Mesendoderm (in vitro differentiated cells): ENCODE measurements at regions not wholly inside any gene's neighbourhood (a gene's known extent, or its start where the extent isn't known, plus 50 kb on each side); places are given as distances from the start of the nearest gene placed in this dataset.

Source experiments
- DNase-seq: peaks from one replicate; pipeline ENCODE4 v3.0.0; 2013
- H2AK5ac ChIP-seq: 2 replicates; pipeline ENCODE4 v1.6.1; 2013; ENCODE audit warnings: low read length, inconsistent platforms
- H2BK120ac ChIP-seq: 2 replicates; pipeline ENCODE4 v1.6.1; 2013; ENCODE audit warnings: low read depth, mild to moderate bottlenecking, low read length, moderate library complexity, mixed read lengths
- H2BK15ac ChIP-seq: replicated peaks from 2 replicates; pipeline ENCODE4 v1.6.1; 2013; ENCODE audit warnings: low read depth, mild to moderate bottlenecking, moderate library complexity
- H2BK5ac ChIP-seq: 2 replicates; pipeline ENCODE4 v1.6.1; 2013; ENCODE audit warnings: low read length, inconsistent platforms
- H3K18ac ChIP-seq: 2 replicates; pipeline ENCODE4 v1.6.1; 2013; ENCODE audit warnings: mild to moderate bottlenecking, low read length, mixed read lengths
- H3K23ac ChIP-seq: one replicate; pipeline ENCODE4 v1.6.1; 2013; ENCODE audit warnings: low read length
- H3K27ac ChIP-seq: 2 replicates; pipeline ENCODE4 v1.5.1; 2013; ENCODE audit warnings: low read depth, mild to moderate bottlenecking, inconsistent platforms, low read length, moderate library complexity
- H3K27me3 ChIP-seq: 2 replicates; pipeline ENCODE4 v1.6.1; 2013; ENCODE audit warnings: low read length, control low read depth, mild to moderate bottlenecking, inconsistent platforms; ENCODE audit not compliant: insufficient read depth, poor library complexity
- H3K36me3 ChIP-seq: 2 replicates; pipeline ENCODE4 v1.6.1; 2013; ENCODE audit warnings: low read length, inconsistent platforms; ENCODE audit not compliant: control insufficient read depth, insufficient read depth
- H3K4ac ChIP-seq: one replicate; pipeline ENCODE4 v1.6.1; 2013; ENCODE audit warnings: low read depth, mild to moderate bottlenecking, low read length, moderate library complexity
- H3K4me1 ChIP-seq: 2 replicates; pipeline ENCODE4 v1.6.1; 2013; ENCODE audit warnings: low read depth, low read length, inconsistent platforms; ENCODE audit not compliant: control insufficient read depth
- H3K4me2 ChIP-seq: 2 replicates; pipeline ENCODE4 v1.6.1; 2013; ENCODE audit warnings: low read length
- H3K4me3 ChIP-seq: 2 replicates; pipeline ENCODE4 v1.5.1; 2013; ENCODE audit warnings: mild to moderate bottlenecking, low read length
- H3K56ac ChIP-seq: one replicate; pipeline ENCODE4 v1.6.1; 2013; ENCODE audit warnings: low read length
- H3K79me1 ChIP-seq: 2 replicates; pipeline ENCODE4 v1.6.1; 2013; ENCODE audit warnings: low read length, inconsistent platforms
- H3K79me2 ChIP-seq: 2 replicates; pipeline ENCODE4 v1.6.1; 2013; ENCODE audit warnings: mild to moderate bottlenecking, low read length; ENCODE audit not compliant: control insufficient read depth, insufficient read depth
- H3K9ac ChIP-seq: 2 replicates; pipeline ENCODE4 v1.6.1; 2013; ENCODE audit warnings: low read length, inconsistent platforms
- H4K5ac ChIP-seq: one replicate; pipeline ENCODE4 v1.6.1; 2013; ENCODE audit warnings: low read length
- H4K8ac ChIP-seq: one replicate; pipeline ENCODE4 v1.6.1; 2013; ENCODE audit warnings: low read depth, mild to moderate bottlenecking, control low read depth, low read length, moderate library complexity
- WGBS: extraction: QIAGEN DNeasy Blood & Tissue Kit; methylation state at CpG from one replicate; pipeline ENCODE4 v1.1.7; 2013; ENCODE audit warnings: low lambda C conversion rate, missing lambda C conversion rate; ENCODE audit not compliant: insufficient coverage; ENCODE audit errors: extremely low coverage; 5-methylcytosine and 5-hydroxymethylcytosine counted together

DNA sequence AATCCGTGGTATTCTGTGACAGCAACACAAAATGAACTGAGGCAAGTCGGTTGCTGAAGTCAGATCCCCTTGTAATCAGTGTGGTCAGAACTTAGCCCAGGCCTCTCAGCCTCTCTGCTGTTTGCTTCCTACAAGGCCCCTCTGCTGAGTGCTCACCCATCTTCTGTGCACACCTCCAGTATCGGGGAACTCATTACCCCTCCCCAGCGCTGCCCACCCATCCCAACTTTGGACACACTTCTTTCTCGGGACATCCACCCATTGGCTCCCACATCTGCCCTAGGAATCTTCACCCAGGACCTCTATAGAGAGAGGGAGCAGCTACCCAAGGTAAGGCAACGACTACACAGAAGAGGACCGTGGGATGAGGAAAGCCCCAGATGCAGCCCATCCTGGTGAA lies 217.5 kb downstream of the MATN1 start:
- Histone ChIP-seq H2AK5ac (no peak overlapping the region), H2BK120ac (no peak overlapping the region), H3K23ac (no peak overlapping the region), H3K18ac (no peak overlapping the region), H4K5ac (no peak overlapping the region), H3K79me2 (no peaks in the 10 kb centered on the region), H3K27me3 (no peaks in the 10 kb centered on the region), H3K36me3 (no peaks in the 10 kb centered on the region), H3K4me2 (no peak overlapping the region), H3K27ac (no peak overlapping the region), H3K4ac (no peak overlapping the region), H4K8ac (no peak overlapping the region), H3K9ac (no peak overlapping the region), H3K56ac (no peak overlapping the region), H2BK15ac (no peak overlapping the region), H3K4me3 (no peak overlapping the region), H3K4me1 (no peaks in the 10 kb centered on the region), H3K79me1 (no peaks in the 10 kb centered on the region), H2BK5ac (no peak overlapping the region)
- no peak for DNase-seq
- no CpG with 5 or more reads among the region's 7 CpGs for WGBS

DNA sequence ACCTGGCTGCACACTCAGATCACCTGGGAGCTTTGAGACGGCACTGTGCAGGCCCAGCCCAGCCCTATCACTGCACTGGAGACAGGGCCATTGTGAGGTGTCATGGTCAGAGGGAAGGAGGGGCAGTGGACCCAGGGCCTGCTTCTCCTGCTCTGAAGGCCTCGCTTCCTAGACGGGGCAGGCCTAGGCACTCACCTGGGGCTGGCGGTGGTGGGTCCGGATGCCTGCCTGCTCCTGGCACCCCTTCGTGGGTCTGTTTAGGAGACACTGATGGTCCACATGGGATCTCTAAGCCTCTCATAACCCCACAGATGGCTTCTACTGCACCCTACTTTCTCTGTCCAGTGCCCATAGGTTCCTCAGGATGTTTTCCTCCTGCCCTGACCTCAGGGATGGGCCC lies 230.9 kb downstream of the MATN1 start:
- no peaks in the 10 kb centered on the region for H3K4me1 ChIP-seq
- H3K36me3 ChIP-seq = no peaks in the 10 kb centered on the region
- no peaks in the 10 kb centered on the region for H3K27me3 ChIP-seq
- no peak overlapping the region for H4K8ac ChIP-seq
- H2AK5ac ChIP-seq = no peak overlapping the region
- H3K4ac ChIP-seq = no peak overlapping the region
- H3K79me2 ChIP-seq = no peaks in the 10 kb centered on the region
- H2BK5ac ChIP-seq = no peak overlapping the region
- no peak overlapping the region for H4K5ac ChIP-seq
- H3K9ac ChIP-seq = no peak overlapping the region
- WGBS = no CpG with 5 or more reads among the region's 6 CpGs
- H3K4me2 ChIP-seq = no peak overlapping the region
- no peak overlapping the region for H2BK120ac ChIP-seq
- no peak overlapping the region for H3K18ac ChIP-seq
- H3K23ac ChIP-seq = no peak overlapping the region
- no peak overlapping the region for H3K56ac ChIP-seq
- no peaks in the 10 kb centered on the region for H3K79me1 ChIP-seq
- no peak overlapping the region for H2BK15ac ChIP-seq
- H3K27ac ChIP-seq = no peak overlapping the region
- H3K4me3 ChIP-seq = no peak overlapping the region
- DNase-seq = no peak

DNA sequence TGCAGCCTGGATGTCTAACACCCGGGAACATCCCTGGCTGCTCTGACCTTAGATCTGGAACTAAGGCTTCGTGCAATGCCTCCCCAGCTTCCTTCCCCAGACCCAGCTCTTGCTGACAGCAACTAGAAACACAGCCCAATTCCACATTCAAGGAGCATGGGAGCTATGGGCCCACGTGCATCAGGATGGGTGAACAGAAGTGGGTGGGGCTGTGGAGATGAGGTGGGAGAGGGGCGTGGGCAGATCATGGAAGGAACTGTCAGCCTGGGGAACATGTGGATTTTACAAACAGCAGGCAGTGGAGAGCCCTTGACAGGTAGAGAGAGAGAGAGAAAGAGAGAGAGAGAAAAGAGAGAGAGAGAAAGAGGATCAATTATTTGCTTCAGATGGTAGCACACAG lies 231.6 kb downstream of the MATN1 start:
- H3K4me2 ChIP-seq = no peak overlapping the region
- WGBS = no CpG with 5 or more reads among the region's 4 CpGs

DNA sequence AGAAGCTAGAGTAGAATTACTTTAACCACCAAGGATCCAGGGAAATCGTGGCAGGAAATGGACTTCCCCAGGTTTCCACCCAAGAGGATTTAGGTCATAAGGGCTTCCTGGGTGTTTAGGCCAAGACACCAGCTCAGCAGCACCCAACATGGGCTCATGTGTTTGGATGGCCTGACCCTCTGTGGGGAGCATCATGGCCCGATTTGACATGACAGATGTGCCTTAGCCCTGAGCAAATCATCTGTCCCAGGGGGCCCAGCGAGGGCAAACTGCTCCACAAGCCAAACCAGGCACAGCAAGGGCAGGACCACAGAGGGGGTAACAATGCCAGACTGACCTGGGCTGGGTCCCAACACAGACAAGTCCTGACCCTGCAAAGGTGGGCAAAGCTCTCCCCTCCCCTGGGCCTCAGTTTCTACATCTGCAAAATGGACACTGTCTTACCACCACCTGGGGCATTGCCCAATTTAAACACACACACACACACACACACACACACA lies 232.8 kb downstream of the MATN1 start:
- DNase-seq = no peak
- no peak overlapping the region for H3K56ac ChIP-seq
- H3K79me1 ChIP-seq = no peaks in the 10 kb centered on the region
- no peak overlapping the region for H4K5ac ChIP-seq
- H3K4me1 ChIP-seq = no peaks in the 10 kb centered on the region
- no peak overlapping the region for H2AK5ac ChIP-seq
- no peak overlapping the region for H3K18ac ChIP-seq
- H2BK5ac ChIP-seq = no peak overlapping the region
- H3K27ac ChIP-seq = no peak overlapping the region
- H3K4me3 ChIP-seq = no peak overlapping the region
- no CpG with 5 or more reads among the region's 3 CpGs for WGBS
- H3K27me3 ChIP-seq = no peaks in the 10 kb centered on the region
- H3K23ac ChIP-seq = no peak overlapping the region
- H3K36me3 ChIP-seq = no peaks in the 10 kb centered on the region
- H2BK120ac ChIP-seq = no peak overlapping the region
- H3K79me2 ChIP-seq = no peaks in the 10 kb centered on the region
- H3K4ac ChIP-seq = no peak overlapping the region
- H3K4me2 ChIP-seq = no peak overlapping the region
- no peak overlapping the region for H2BK15ac ChIP-seq
- H3K9ac ChIP-seq = no peak overlapping the region
- H4K8ac ChIP-seq = no peak overlapping the region

More for the DNA sequence above, 231.6 kb downstream of the MATN1 start:
- H3K27me3 ChIP-seq = no peaks in the 10 kb centered on the region
- no peaks in the 10 kb centered on the region for H3K4me1 ChIP-seq
- no peak overlapping the region for H4K5ac ChIP-seq
- no peaks in the 10 kb centered on the region for H3K79me2 ChIP-seq
- no peak overlapping the region for H3K4me3 ChIP-seq
- H3K9ac ChIP-seq = no peak overlapping the region
- no peak overlapping the region for H3K4ac ChIP-seq
- H3K18ac ChIP-seq = no peak overlapping the region
- H3K27ac ChIP-seq = no peak overlapping the region
- H3K56ac ChIP-seq = no peak overlapping the region
- no peak overlapping the region for H3K23ac ChIP-seq
- H2BK15ac ChIP-seq = no peak overlapping the region
- no peak overlapping the region for H2BK5ac ChIP-seq
- no peaks in the 10 kb centered on the region for H3K36me3 ChIP-seq
- DNase-seq = no peak
- no peak overlapping the region for H4K8ac ChIP-seq
- no peaks in the 10 kb centered on the region for H3K79me1 ChIP-seq
- no peak overlapping the region for H2AK5ac ChIP-seq
- no peak overlapping the region for H2BK120ac ChIP-seq

DNA sequence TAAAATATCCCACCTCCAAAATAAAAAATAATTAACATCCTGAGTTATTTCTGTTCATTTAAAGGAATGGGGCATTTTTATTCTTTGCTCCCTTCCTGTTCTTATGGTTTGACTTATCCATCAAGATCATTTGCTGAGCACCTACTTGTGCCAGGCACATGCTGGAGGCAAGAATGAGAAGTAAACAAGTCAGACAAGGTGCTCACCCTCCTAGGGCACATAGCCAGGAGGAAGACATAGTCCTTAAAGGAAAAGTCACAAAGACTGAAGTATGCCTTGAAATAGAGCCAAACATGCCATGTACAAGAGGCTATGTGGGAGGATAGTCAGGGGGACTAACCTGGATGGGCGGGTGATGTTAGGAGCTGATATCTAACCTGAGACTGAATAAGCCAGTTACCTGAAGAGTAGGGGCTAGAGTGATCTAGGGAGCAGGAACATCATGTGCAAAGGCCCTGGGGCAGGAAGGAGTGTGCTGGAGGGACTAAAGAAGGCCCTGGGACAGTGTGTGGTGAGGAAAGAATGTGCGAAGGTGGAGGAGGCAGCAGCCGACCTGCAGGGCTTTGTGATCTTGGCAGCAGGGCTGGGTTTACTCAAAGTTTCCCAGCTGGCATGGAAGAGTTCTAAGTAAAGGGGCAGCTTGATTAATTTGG lies 233.5 kb downstream of the MATN1 start:
- H3K9ac ChIP-seq = no peak overlapping the region
- H3K18ac ChIP-seq = no peak overlapping the region
- H3K79me2 ChIP-seq = no peaks in the 10 kb centered on the region
- H3K4me2 ChIP-seq = no peak overlapping the region
- H3K4me1 ChIP-seq = no peaks in the 10 kb centered on the region
- H3K27ac ChIP-seq = no peak overlapping the region
- no peak overlapping the region for H4K5ac ChIP-seq
- no peaks in the 10 kb centered on the region for H3K79me1 ChIP-seq
- no peaks in the 10 kb centered on the region for H3K27me3 ChIP-seq
- no peak overlapping the region for H3K4me3 ChIP-seq
- H3K36me3 ChIP-seq = no peaks in the 10 kb centered on the region
- H3K23ac ChIP-seq = no peak overlapping the region
- no peak overlapping the region for H2AK5ac ChIP-seq
- no peak overlapping the region for H3K4ac ChIP-seq
- H2BK5ac ChIP-seq = no peak overlapping the region
- H2BK120ac ChIP-seq = no peak overlapping the region
- H2BK15ac ChIP-seq = no peak overlapping the region
- no peak for DNase-seq
- H3K56ac ChIP-seq = no peak overlapping the region
- WGBS = no CpG with 5 or more reads among the region's 3 CpGs
- no peak overlapping the region for H4K8ac ChIP-seq

DNA sequence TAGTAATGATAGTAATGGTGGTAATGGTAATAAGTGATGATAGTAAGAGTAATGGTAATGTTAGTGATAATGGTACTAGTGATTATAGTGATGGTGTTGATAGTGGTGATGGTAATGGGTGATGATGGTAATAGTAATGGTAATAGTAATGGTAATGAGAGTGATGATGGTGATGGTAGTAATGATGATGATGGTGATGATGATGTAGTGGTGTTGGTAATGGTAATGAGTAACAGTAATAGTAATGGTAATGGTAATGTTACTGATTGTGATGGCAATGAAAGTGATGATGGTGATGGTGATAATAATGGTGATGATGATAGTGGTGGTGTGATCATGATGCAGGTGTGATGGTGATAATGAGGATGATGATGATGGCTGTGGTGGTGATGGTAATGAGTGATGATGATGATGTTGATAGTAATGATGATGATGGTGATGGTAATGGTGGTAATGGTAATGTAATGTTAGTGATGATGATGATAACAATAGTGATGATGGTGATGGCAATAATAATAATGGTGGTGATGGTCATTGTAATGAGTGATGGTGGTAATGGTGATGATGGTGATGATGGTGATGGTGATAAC lies 235.0 kb downstream of the MATN1 start:
- no peak overlapping the region for H3K56ac ChIP-seq
- no peaks in the 10 kb centered on the region for H3K79me2 ChIP-seq
- DNase-seq = no peak
- H3K4me2 ChIP-seq = no peak overlapping the region
- no peaks in the 10 kb centered on the region for H3K27me3 ChIP-seq
- no peak overlapping the region for H3K18ac ChIP-seq
- no peak overlapping the region for H2BK5ac ChIP-seq
- H2BK120ac ChIP-seq = no peak overlapping the region
- no peaks in the 10 kb centered on the region for H3K4me1 ChIP-seq
- H3K27ac ChIP-seq = no peak overlapping the region
- no peak overlapping the region for H4K8ac ChIP-seq
- no peak overlapping the region for H3K9ac ChIP-seq
- no peak overlapping the region for H2AK5ac ChIP-seq
- H3K36me3 ChIP-seq = no peaks in the 10 kb centered on the region
- no peak overlapping the region for H4K5ac ChIP-seq
- H2BK15ac ChIP-seq = no peak overlapping the region
- H3K23ac ChIP-seq = no peak overlapping the region
- no peaks in the 10 kb centered on the region for H3K79me1 ChIP-seq
- H3K4ac ChIP-seq = no peak overlapping the region
- no peak overlapping the region for H3K4me3 ChIP-seq
